Uterus (tissue), 3 donors: ENCODE measurements at regions not wholly inside any gene's neighbourhood (a gene's known extent, or its start where the extent isn't known, plus 50 kb on each side); places are given as distances from the start of the nearest gene placed in this dataset.

Source experiments
- DNase-seq, 2 donors: peaks; one replicate each; pipeline ENCODE4 v3.0.0-alpha.2; 2019 to 2020
- H3K27ac ChIP-seq, 2 donors: fragments of 200-600 bp; sonication (generic); 1 replicate in 1 of 2; 2 replicates in 1 of 2; pipeline ENCODE4 v1.5.1; 2016 to 2018
- H3K27me3 ChIP-seq, 2 donors: fragments of 200-600 bp; sonication (generic); one replicate each; pipeline ENCODE4 v1.5.1; 2018 to 2019; ENCODE audit warnings: control low read depth in 1 of 2
- H3K36me3 ChIP-seq, 2 donors: fragments of 200-600 bp; sonication (generic); one replicate each; pipeline ENCODE4 v1.5.1; 2019; ENCODE audit warnings: control low read depth in 1 of 2
- H3K4me1 ChIP-seq, 2 donors: fragments of 200-600 bp; sonication (generic); one replicate each; pipeline ENCODE4 v1.5.1; 2018 to 2019; ENCODE audit warnings: control low read depth in 1 of 2
- H3K4me3 ChIP-seq, 2 donors: fragments of 200-600 bp; sonication (generic); 1 replicate in 1 of 2; 2 replicates in 1 of 2; pipeline ENCODE4 v1.5.1; 2018 to 2019; ENCODE audit warnings: mild to moderate bottlenecking in 1 of 2
- H3K9me3 ChIP-seq, 2 donors: fragments of 200-600 bp; sonication (generic); one replicate each; pipeline ENCODE4 v1.5.1; 2019; ENCODE audit warnings: control low read depth in 1 of 2
- POLR2A ChIP-seq, 2 donors: fragments of 450-650 bp; IDR thresholded peaks; one replicate each; pipeline ENCODE4 v1.6.1; 2016; ENCODE audit warnings: antibody characterized with exemption in 2 of 2, mild to moderate bottlenecking in 1 of 2, moderate library complexity in 1 of 2
- intact Hi-C: fragments of 100-400 bp; cut with DNase I; formaldehyde crosslinking; loops from one replicate; pipeline ENCODE4 v1.15.1; 2023; ENCODE audit warnings: low total_unique reads
- TF ChIP-seq, protein P1 (sequence below), 4 experiments: fragments of 200-600 bp in 2 of 4; fragments of 450-650 bp in 2 of 4; sonication (generic) in 2 of 4; IDR thresholded peaks; one replicate each; pipeline ENCODE4 v1.5.1; 2016 to 2019; ENCODE audit warnings: antibody characterized with exemption in 4 of 4, mild to moderate bottlenecking in 2 of 4, moderate library complexity in 1 of 4
- donor health status: DM: yes; HTN: yes; CAD: no.

DNA sequence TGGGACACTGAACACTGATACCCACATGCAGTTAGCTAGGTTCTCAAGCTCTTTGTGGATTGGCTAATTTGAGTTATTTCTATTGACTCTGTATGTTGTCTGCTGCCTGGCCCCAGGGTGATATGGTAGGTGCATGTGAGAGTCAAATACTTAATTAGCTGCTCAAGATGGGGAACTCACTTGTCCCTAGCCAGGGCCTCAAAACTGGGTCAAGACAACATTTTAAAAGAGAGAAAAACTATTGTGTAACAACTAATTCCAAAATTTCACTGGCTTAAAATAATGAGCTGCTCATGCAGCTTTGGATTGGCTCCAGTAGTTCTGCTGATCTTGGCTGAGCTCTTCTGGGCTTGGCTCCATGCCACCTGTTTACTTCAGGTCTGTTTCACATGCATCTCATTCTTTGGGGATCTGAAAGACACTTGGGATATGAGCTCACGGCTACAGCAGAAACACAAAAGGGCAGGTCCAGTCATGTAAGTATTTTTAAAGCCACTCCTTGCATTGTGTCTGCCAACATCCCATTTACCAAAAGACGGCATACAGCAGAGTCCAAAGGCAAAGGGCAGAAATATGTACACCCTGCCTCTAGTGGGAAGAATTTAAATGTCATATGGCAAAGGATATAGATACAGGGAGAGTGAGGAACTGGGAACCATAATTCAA is 716.8 kb downstream of the SUCLG1 start:
- Histone ChIP-seq H3K27ac (no peak overlapping the region), H3K27me3 (no peaks in the 10 kb centered on the region), H3K4me3 (no peak overlapping the region), H3K9me3 (no peaks in the 10 kb centered on the region), H3K4me1 (no peaks in the 10 kb centered on the region), H3K36me3 (no peaks in the 10 kb centered on the region)
- intact Hi-C loops: no loop called here
- TF ChIP-seq, protein P1, sequence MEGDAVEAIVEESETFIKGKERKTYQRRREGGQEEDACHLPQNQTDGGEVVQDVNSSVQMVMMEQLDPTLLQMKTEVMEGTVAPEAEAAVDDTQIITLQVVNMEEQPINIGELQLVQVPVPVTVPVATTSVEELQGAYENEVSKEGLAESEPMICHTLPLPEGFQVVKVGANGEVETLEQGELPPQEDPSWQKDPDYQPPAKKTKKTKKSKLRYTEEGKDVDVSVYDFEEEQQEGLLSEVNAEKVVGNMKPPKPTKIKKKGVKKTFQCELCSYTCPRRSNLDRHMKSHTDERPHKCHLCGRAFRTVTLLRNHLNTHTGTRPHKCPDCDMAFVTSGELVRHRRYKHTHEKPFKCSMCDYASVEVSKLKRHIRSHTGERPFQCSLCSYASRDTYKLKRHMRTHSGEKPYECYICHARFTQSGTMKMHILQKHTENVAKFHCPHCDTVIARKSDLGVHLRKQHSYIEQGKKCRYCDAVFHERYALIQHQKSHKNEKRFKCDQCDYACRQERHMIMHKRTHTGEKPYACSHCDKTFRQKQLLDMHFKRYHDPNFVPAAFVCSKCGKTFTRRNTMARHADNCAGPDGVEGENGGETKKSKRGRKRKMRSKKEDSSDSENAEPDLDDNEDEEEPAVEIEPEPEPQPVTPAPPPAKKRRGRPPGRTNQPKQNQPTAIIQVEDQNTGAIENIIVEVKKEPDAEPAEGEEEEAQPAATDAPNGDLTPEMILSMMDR (IDR thresholded peaks at IDR 0.05): no peak
- TF ChIP-seq POLR2A (IDR thresholded peaks at IDR 0.05): no peak
- no peak for DNase-seq

DNA sequence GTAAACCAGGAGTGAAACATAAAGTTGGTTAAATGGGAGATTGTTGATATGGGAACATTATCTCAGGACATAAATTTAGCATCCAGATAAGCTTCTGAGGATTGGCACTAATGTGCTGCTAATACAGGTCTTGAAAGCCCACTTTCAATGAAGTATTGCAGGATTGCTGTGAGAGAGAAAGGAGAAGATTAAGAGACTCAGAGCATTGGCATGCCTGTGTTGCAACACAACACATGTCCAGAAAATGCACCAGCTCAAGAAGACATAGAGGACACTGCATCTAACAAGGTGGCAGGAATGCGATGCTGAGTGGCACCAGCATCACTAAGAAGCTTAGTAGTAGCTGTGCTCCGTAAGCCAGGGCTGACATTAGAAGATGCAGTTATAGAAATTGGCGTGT is 728.9 kb downstream of the SUCLG1 start:
- intact Hi-C loops: no loop called here
- no peaks in the 10 kb centered on the region for H3K4me1 ChIP-seq

DNA sequence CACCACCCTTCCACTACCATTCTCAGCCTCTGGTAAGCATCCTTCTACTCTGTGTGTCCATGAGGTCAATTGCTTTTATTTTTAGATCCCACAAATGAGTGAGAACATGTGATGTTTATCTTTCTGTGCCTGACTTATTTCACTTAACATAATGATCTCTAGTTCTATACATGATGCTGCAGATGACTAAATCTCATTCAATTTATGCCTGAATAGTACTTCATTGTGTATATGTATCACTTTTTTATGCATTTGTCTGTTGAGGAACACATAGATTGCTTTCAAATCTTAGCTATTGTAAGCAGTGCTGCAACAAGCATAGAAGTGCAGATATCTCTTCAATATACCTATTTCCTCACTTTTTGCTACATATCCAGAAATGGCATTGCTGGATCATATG is 733.3 kb downstream of the SUCLG1 start:
- Histone ChIP-seq H3K4me1 (no peaks in the 10 kb centered on the region), H3K9me3 (no peaks in the 10 kb centered on the region), H3K36me3 (no peaks in the 10 kb centered on the region), H3K27ac (no peak overlapping the region), H3K27me3 (no peaks in the 10 kb centered on the region), H3K4me3 (no peak overlapping the region)
- intact Hi-C loops: no loop called here
- no peak for TF ChIP-seq POLR2A (IDR thresholded peaks at IDR 0.05)
- TF ChIP-seq, protein P1 (IDR thresholded peaks at IDR 0.05): no peak
- DNase-seq: no peak

More for the DNA sequence above, 728.9 kb downstream of the SUCLG1 start:
- Histone ChIP-seq H3K27me3 (no peaks in the 10 kb centered on the region), H3K27ac (no peak overlapping the region), H3K36me3 (no peaks in the 10 kb centered on the region), H3K4me3 (no peak overlapping the region), H3K9me3 (no peaks in the 10 kb centered on the region)
- TF ChIP-seq POLR2A (IDR thresholded peaks at IDR 0.05): no peak
- TF ChIP-seq, protein P1 (IDR thresholded peaks at IDR 0.05): no peak
- DNase-seq: no peak

- no peak for DNase-seq
- Histone ChIP-seq H3K36me3 (no peaks in the 10 kb centered on the region), H3K4me3 (no peak overlapping the region), H3K9me3 (no peaks in the 10 kb centered on the region), H3K27ac (no peak overlapping the region), H3K27me3 (no peaks in the 10 kb centered on the region), H3K4me1 (no peaks in the 10 kb centered on the region)
- intact Hi-C loops: no loop called here
- TF ChIP-seq, protein P1 (IDR thresholded peaks at IDR 0.05): no peak
- no peak for TF ChIP-seq POLR2A (IDR thresholded peaks at IDR 0.05)
Observed at GRCh38 chr2:83705146-83705545, 753.9 kb downstream of the SUCLG1 start.

- no peaks in the 10 kb centered on the region for H3K27me3 ChIP-seq
- intact Hi-C loops: no loop called here
- H3K4me3 ChIP-seq: no peak overlapping the region
- no peak for DNase-seq
- TF ChIP-seq, protein P1 (IDR thresholded peaks at IDR 0.05): no peak
- no peak for TF ChIP-seq POLR2A (IDR thresholded peaks at IDR 0.05)
- no peak overlapping the region for H3K27ac ChIP-seq
- H3K9me3 ChIP-seq: no peaks in the 10 kb centered on the region
- H3K4me1 ChIP-seq: no peaks in the 10 kb centered on the region
- no peaks in the 10 kb centered on the region for H3K36me3 ChIP-seq
Observed at GRCh38 chr2:83703598-83703997, 755.5 kb downstream of the SUCLG1 start.
